ENCODE measurements at regions not wholly inside any gene's neighbourhood (a gene's known extent, or its start where the extent isn't known, plus 50 kb on each side); places are given as distances from the start of the nearest gene placed in this dataset.

GRCh38 chr13:110818747-110819146 lies 96.1 kb downstream of the ANKRD10 start:
- TF ChIP-seq CTCF (IDR thresholded peaks at IDR 0.05; ENCODE audit: low read length) (no peak), EZH2 (optimal IDR thresholded peaks at IDR 0.05; ENCODE audit: low read depth, low read length) (no peak), EZH2phosphoT487 (IDR thresholded peaks at IDR 0.05; ENCODE audit: low read length) (no peak)

All from MM.1S (cell line).